ENCODE measurements at regions not wholly inside any gene's neighbourhood (a gene's known extent, or its start where the extent isn't known, plus 50 kb on each side); places are given as distances from the start of the nearest gene placed in this dataset.
"Not testable (repeated sequence)": the region's sequence is repeated elsewhere in the genome, so short reads cannot be mapped to it uniquely, and the experiment has no call there.

- H3K4me3 ChIP-seq = no peak overlapping the region
- no peaks in the 10 kb centered on the region for H3K36me3 ChIP-seq
- no peak for TF ChIP-seq CTCF (IDR thresholded peaks at IDR 0.05; ENCODE audit: low read depth, low read length)
- H3K9me3 ChIP-seq (ENCODE audit: low read depth) = no peaks in the 10 kb centered on the region
- H3K27me3 ChIP-seq = no peaks in the 10 kb centered on the region
- no peaks in the 10 kb centered on the region for H3K4me1 ChIP-seq (ENCODE audit: low read depth)
- DNase-seq (ENCODE audit: low read depth in 1 of 2, low spot score in 1 of 2) = no peak
- H3K27ac ChIP-seq = no peak overlapping the region
These were observed 119.1 kb downstream of the DNAAF6 start for GRCh38 chrX:107325467-107325866.

GRCh38 chrX:107348051-107348450 is 101.4 kb upstream of the FRMPD3 start:
- H3K4me1 ChIP-seq (ENCODE audit: low read depth) = no peaks in the 10 kb centered on the region
- TF ChIP-seq CTCF (IDR thresholded peaks at IDR 0.05; ENCODE audit: low read depth, low read length) = no peak
- H3K4me3 ChIP-seq = no peak overlapping the region
- H3K27me3 ChIP-seq = no peaks in the 10 kb centered on the region
- H3K36me3 ChIP-seq = no peaks in the 10 kb centered on the region
- no peak overlapping the region for H3K27ac ChIP-seq
- no peaks in the 10 kb centered on the region for H3K9me3 ChIP-seq (ENCODE audit: low read depth)
- no peak for DNase-seq (ENCODE audit: low read depth in 1 of 2, low spot score in 1 of 2)

GRCh38 chrX:107348990-107349389 is 100.5 kb upstream of the FRMPD3 start:
- no peaks in the 10 kb centered on the region for H3K27me3 ChIP-seq
- DNase-seq (ENCODE audit: low read depth in 1 of 2, low spot score in 1 of 2) = no peak
- H3K4me1 ChIP-seq (ENCODE audit: low read depth) = no peaks in the 10 kb centered on the region
- H3K36me3 ChIP-seq = no peaks in the 10 kb centered on the region
- TF ChIP-seq CTCF (IDR thresholded peaks at IDR 0.05; ENCODE audit: low read depth, low read length) = no peak
- H3K9me3 ChIP-seq (ENCODE audit: low read depth) = no peaks in the 10 kb centered on the region
- H3K4me3 ChIP-seq = no peak overlapping the region
- no peak overlapping the region for H3K27ac ChIP-seq

- Histone ChIP-seq H3K27ac (no peak overlapping the region), H3K4me1 (ENCODE audit: low read depth) (peaks cover 4% of the 10 kb centered on the region), H3K9me3 (ENCODE audit: low read depth) (no peaks in the 10 kb centered on the region), H3K4me3 (no peak overlapping the region), H3K36me3 (no peaks in the 10 kb centered on the region), H3K27me3 (peaks cover 3% of the 10 kb centered on the region)
- no peak for TF ChIP-seq CTCF (IDR thresholded peaks at IDR 0.05; ENCODE audit: low read depth, low read length)
- no peak for DNase-seq (ENCODE audit: low read depth in 1 of 2, low spot score in 1 of 2)
These were observed 93.9 kb upstream of the FRMPD3 start for GRCh38 chrX:107355533-107355932.

GRCh38 chrX:107360788-107361360 is 88.6 kb upstream of the FRMPD3 start:
- Histone ChIP-seq H3K27ac (no peak overlapping the region), H3K9me3 (ENCODE audit: low read depth) (no peaks in the 10 kb centered on the region), H3K36me3 (no peaks in the 10 kb centered on the region), H3K4me1 (ENCODE audit: low read depth) (peaks cover 4% of the 10 kb centered on the region), H3K27me3 (peaks cover 3% of the 10 kb centered on the region), H3K4me3 (no peak overlapping the region)
- DNase-seq (ENCODE audit: low read depth in 1 of 2, low spot score in 1 of 2) = no peak
- no peak for TF ChIP-seq CTCF (IDR thresholded peaks at IDR 0.05; ENCODE audit: low read depth, low read length)

- H3K9me3 ChIP-seq (ENCODE audit: low read depth); H3K36me3 ChIP-seq; H3K27ac ChIP-seq; H3K4me1 ChIP-seq (ENCODE audit: low read depth); DNase-seq (ENCODE audit: low read depth in 1 of 2, low spot score in 1 of 2); H3K4me3 ChIP-seq; H3K27me3 ChIP-seq: not testable (repeated sequence)
These were observed 79.3 kb upstream of the FRMPD3 start for GRCh38 chrX:107370185-107370584.
